ENCODE measurements at regions not wholly inside any gene's neighbourhood (a gene's known extent, or its start where the extent isn't known, plus 50 kb on each side); places are given as distances from the start of the nearest gene placed in this dataset.
A peak's percentile ranks its signal among the peaks of the same experiment; 100 is the strongest.
"Not testable (repeated sequence)": the region's sequence is repeated elsewhere in the genome, so short reads cannot be mapped to it uniquely, and the experiment has no call there.

- no peak for DNase-seq
These were observed 850.1 kb downstream of the TBC1D32 start for GRCh38 chr6:120484146-120484545.

- DNase-seq: no peak
These were observed 855.6 kb downstream of the TBC1D32 start for GRCh38 chr6:120478650-120479049.

- DNase-seq: no peak
These were observed 860.5 kb downstream of the TBC1D32 start for GRCh38 chr6:120473804-120474203.

- DNase-seq: no peak
These were observed 865.8 kb downstream of the TBC1D32 start for GRCh38 chr6:120468486-120468885.

GRCh38 chr6:120451508-120451907 lies 882.8 kb downstream of the TBC1D32 start:
- no peak for DNase-seq

- DNase-seq: no peak
These were observed 886.7 kb downstream of the TBC1D32 start for GRCh38 chr6:120447605-120448004.

GRCh38 chr6:120432840-120433239 lies 901.4 kb downstream of the TBC1D32 start:
- not testable (repeated sequence) for DNase-seq

GRCh38 chr6:120431841-120432240 lies 902.4 kb downstream of the TBC1D32 start:
- no peak for DNase-seq

- DNase-seq: no peak
These were observed 922.9 kb downstream of the TBC1D32 start for GRCh38 chr6:120411394-120411793.

GRCh38 chr6:120410586-120410985 lies 923.7 kb downstream of the TBC1D32 start:
- DNase-seq: no peak

- DNase-seq: no peak
These were observed 926.6 kb downstream of the TBC1D32 start for GRCh38 chr6:120407696-120408095.

- DNase-seq: no peak
These were observed 928.3 kb downstream of the TBC1D32 start for GRCh38 chr6:120405947-120406346.

GRCh38 chr6:120395784-120396183 lies 938.5 kb downstream of the TBC1D32 start:
- DNase-seq: no peak

GRCh38 chr6:120395330-120395729 lies 939.0 kb downstream of the TBC1D32 start:
- DNase-seq: no peak

GRCh38 chr6:120392941-120393340 lies 941.3 kb downstream of the TBC1D32 start:
- no peak for DNase-seq

- DNase-seq: no peak
These were observed 949.6 kb downstream of the TBC1D32 start for GRCh38 chr6:120384671-120385070.

- no peak for DNase-seq
These were observed 950.6 kb downstream of the TBC1D32 start for GRCh38 chr6:120383681-120384080.

GRCh38 chr6:120378582-120379220 lies 955.6 kb downstream of the TBC1D32 start:
- DNase-seq: peak; percentile 16

GRCh38 chr6:120373185-120373584 lies 961.1 kb downstream of the TBC1D32 start:
- DNase-seq: no peak

GRCh38 chr6:120363429-120363828 lies 970.9 kb downstream of the TBC1D32 start:
- no peak for DNase-seq

GRCh38 chr6:120358535-120358934 lies 975.7 kb downstream of the TBC1D32 start:
- DNase-seq: not testable (repeated sequence)

GRCh38 chr6:120357447-120357846 lies 976.8 kb downstream of the TBC1D32 start:
- no peak for DNase-seq

GRCh38 chr6:120355822-120356221 lies 978.5 kb downstream of the TBC1D32 start:
- no peak for DNase-seq

- no peak for DNase-seq
These were observed 979.7 kb downstream of the TBC1D32 start for GRCh38 chr6:120354452-120355098.

- no peak for DNase-seq
These were observed 981.8 kb downstream of the TBC1D32 start for GRCh38 chr6:120352491-120352890.

Data from NCI-H1105 (cell line).